H7 (cell line): ENCODE measurements at regions not wholly inside any gene's neighbourhood (a gene's known extent, or its start where the extent isn't known, plus 50 kb on each side); places are given as distances from the start of the nearest gene placed in this dataset.

Experiments
- DNase-seq: peaks from one replicate; pipeline ENCODE4 v3.0.0; 2012
- H3K27me3 ChIP-seq: 2 replicates; pipeline ENCODE4 v1.6.0; 2011; ENCODE audit warnings: mild to moderate bottlenecking, low read length; ENCODE audit not compliant: control insufficient read depth, insufficient read depth
- H3K36me3 ChIP-seq: replicated peaks from 2 replicates; pipeline ENCODE4 v1.5.1; 2011; ENCODE audit warnings: low read length; ENCODE audit not compliant: control insufficient read depth, insufficient read depth
- H3K4me3 ChIP-seq: 2 replicates; pipeline ENCODE4 v1.5.1; 2011; ENCODE audit warnings: low read depth, mild to moderate bottlenecking, control low read depth, low read length, moderate library complexity; ENCODE audit not compliant: insufficient read depth

DNA sequence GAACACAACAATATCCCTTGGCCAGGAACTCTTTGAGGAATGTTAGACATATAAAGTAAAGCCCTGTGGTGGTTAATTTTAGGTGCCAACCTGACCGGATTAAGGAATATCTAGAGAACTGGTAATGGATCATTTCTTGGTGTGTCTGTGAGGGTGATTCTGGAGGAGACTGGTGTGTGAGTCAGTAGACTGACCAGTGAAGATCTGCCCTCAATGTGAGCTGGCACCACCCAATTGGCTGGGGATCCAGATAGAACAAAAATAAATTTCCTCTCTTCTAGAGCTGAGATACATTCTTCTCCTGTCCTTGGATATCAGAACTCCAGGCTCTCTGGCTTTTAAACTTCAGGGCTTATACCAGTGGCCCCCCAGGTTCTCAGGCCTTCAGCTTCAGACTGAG, 56.2 kb upstream of the TNPO1 start:
- no peaks in the 10 kb centered on the region; the same call in 1 of the 2 replicates for H3K27me3 ChIP-seq
- no peak overlapping the region for H3K4me3 ChIP-seq
- no peaks in the 10 kb centered on the region for H3K36me3 ChIP-seq
- DNase-seq, result no peak

DNA sequence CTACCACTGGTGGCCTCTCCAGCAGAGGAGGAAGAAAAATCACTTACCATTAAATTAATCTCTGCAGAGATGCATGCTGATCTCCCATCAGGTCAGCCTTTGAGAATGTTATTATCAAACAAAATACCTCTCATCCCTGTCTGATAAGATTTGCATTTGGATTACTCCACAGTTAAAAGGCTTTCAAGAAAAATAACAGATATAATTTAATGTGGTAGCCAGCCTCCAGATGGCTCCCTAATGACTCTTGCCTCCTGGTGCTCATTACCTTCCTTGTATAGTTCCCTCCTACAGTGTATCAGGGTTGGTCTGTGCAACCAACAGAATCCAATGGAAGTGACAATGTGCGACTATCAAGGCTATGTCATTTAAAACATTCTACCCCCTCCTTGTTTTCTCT, 63.6 kb upstream of the TNPO1 start:
- Histone ChIP-seq H3K4me3 (no peak overlapping the region), H3K36me3 (no peaks in the 10 kb centered on the region), H3K27me3 (no peaks in the 10 kb centered on the region)
- no peak for DNase-seq

DNA sequence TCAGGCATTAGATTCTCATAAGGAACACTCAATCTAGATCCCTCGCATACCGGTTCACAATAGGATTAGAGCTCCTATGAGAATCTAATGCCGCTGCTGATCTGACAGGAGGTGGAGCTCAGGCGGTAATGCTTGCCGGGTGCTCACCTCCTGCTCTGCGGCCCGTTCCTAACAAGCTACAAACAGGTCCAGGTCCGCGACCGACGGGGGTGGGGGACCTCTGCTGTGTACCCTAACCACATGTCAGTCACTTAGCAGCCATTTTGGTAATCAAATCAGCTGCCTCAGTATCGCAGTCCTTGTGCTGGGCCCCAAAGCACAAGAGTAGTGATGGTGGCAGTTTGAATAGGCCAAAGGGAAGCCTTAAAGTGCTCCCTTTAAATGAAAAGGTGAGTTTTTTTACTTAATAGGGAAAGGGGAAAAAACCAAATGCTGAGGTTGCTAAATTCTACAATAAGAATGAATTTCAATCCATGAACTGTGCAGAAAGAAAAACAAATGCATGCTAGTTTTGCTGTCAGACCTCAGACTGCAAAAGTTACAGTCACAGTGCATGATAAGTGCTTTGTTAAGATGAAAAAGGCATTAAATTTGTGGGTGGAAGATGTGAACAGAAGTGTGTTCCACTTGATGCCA, 67.0 kb upstream of the TNPO1 start:
- H3K36me3 ChIP-seq, result no peaks in the 10 kb centered on the region
- no peak for DNase-seq
- no peak overlapping the region for H3K4me3 ChIP-seq
- H3K27me3 ChIP-seq, result no peaks in the 10 kb centered on the region

DNA sequence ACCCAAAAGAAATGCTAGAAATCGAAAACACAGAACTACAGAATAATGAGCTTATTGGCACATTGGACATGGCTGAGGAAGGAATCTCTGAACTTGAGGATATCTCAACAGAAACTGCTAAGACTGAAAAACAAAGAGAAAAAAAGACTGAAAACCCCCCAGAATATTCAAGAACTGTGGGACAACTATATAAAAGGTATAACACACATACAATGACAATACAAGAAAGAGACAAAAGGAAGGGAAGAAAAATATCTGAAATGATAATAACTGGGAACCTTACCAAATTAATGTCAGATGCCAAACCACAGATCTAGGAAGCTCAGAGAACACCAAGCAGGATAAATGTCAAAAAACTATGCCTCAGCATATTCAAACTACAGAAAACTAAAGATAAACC, 68.6 kb upstream of the TNPO1 start:
- no peak overlapping the region for H3K4me3 ChIP-seq

DNA sequence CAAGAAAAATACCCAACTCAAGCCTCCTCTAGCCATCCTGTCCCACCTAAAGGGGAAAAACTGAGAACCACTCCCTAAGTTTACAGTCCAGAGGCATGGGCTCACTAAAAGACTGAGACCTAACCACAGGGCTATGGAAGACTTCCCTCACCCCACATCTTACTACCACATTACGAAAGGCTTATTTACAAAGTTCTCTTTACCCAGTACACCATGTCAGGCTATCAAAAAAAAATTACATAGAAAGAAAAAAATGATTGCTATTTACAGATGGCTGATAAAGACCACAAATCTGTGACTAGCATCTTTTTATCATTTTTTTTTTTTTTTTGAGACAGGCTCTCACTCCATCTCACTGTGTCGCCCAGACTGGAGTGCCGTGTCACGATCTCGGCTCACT, 69.7 kb upstream of the TNPO1 start:
- H3K27me3 ChIP-seq, result no peaks in the 10 kb centered on the region
- DNase-seq, result no peak
- H3K36me3 ChIP-seq, result no peaks in the 10 kb centered on the region
- no peak overlapping the region for H3K4me3 ChIP-seq

More for the DNA sequence above, 68.6 kb upstream of the TNPO1 start:
- DNase-seq, result no peak
- Histone ChIP-seq H3K36me3 (no peaks in the 10 kb centered on the region), H3K27me3 (no peaks in the 10 kb centered on the region)

DNA sequence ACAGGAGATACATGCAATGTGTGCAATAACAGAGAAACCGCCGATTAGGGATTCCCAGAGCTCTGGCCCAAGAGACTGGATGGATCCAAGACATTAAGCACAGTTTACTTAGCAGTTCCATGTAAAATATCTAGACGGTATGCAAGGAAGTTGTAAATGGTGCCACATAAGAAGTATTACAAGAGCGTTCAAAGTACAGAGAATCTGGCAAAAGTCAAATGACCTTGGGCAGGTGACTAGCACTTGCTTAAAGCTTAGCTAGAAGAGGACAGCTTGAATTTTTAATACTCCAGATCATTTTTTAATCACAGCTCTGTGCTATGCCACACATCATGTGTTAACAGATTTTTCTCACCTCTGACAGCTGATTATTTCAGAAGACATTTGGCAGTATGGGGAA, 72.3 kb upstream of the TNPO1 start:
- H3K36me3 ChIP-seq, result no peaks in the 10 kb centered on the region
- H3K27me3 ChIP-seq, result no peaks in the 10 kb centered on the region
- no peak for DNase-seq
- no peak overlapping the region for H3K4me3 ChIP-seq

DNA sequence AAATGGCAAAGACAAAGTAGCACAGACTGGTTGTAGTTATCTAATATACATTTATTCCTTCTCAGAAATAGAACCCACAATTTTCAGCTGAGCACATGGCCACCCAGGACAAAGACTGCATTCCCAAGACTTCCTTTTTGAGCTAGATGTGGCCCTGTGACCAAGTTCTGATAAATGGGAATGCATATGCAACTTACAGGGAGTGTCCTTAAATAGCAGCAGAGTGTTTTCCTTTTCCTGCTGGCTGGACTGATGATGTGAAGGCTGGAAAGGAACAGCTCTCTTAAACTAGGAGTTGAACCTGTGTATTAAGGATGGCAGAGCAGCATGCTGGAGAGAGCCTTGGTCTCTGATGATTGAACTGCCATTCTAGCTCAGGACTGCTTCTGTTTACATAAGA, 74.7 kb upstream of the TNPO1 start:
- Histone ChIP-seq H3K27me3 (no peaks in the 10 kb centered on the region), H3K36me3 (no peaks in the 10 kb centered on the region), H3K4me3 (no peak overlapping the region)
- no peak for DNase-seq

DNA sequence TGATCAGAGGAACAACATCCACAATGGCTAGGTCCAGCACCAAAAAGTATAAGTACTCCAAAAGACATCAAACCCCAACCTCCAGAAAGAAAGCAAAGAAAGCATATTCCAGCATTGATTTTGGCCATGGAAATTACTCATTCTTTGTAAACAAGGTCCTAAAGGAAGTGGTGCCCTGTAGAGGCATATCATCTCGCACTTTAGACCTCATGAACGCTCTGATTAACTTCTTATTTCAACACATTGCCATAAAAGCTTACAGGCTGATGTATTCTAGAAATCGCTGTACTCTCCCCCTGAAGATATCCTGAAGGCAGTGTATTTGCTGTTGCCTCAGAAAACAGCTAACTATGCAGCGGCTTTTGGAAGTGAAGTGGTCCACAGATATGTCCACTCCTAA, 82.7 kb upstream of the TNPO1 start:
- DNase-seq, result no peak
- no peak overlapping the region for H3K4me3 ChIP-seq
- H3K36me3 ChIP-seq, result no peaks in the 10 kb centered on the region
- no peaks in the 10 kb centered on the region for H3K27me3 ChIP-seq

DNA sequence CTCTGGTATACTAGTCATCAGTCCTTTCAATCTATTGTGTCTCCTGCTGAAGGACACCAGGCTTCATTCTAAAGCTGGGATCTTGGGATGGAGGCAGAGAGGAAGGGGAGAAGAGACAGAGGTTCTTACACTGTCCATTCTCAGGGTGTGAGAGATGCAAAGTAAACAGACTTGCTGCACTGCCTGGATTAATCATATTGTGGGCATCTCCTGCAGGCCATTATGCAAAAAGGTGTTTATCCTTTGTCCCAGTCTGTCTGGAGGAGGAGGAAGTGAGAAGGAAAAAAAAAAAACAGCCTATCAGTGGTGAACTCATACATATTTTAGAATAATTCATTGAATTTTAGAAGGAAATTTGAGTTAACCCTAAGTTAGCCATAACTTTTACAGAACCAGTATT, 92.9 kb upstream of the TNPO1 start:
- DNase-seq, result no peak
- no peak overlapping the region for H3K4me3 ChIP-seq
- no peaks in the 10 kb centered on the region for H3K36me3 ChIP-seq
- H3K27me3 ChIP-seq, result no peaks in the 10 kb centered on the region

DNA sequence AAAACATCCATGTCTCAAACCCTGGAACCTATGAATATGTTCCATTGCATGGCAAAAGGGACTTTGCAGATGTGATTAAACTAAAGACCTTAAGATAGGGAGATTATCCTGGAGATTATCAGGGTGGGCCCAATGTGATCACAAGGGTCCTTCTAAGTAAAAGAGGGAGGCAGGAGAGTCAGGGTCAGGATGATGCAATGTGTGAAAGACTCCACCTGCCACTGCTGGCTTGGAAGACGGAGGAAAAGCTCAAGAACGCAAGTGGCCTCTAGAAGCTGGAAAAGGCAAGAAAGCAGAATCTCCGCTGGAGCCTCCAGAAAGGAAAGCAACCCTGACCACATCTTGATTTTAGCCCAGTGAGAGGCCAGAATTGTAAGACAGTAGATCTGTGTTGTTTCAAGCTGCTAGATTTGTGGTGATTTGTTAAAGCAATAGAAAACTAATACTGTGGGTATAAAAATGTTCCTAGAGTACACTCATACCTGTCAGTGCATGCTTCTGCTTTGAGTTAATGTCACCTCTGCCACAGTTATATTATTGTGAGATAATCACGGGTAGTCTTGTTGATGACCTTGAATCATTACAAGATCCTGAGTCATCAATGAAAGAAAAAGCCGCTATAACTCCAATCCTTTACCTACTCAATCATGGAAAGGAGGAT, 93.5 kb upstream of the TNPO1 start:
- Histone ChIP-seq H3K4me3 (no peak overlapping the region), H3K36me3 (no peaks in the 10 kb centered on the region), H3K27me3 (no peaks in the 10 kb centered on the region)
- no peak for DNase-seq

DNA sequence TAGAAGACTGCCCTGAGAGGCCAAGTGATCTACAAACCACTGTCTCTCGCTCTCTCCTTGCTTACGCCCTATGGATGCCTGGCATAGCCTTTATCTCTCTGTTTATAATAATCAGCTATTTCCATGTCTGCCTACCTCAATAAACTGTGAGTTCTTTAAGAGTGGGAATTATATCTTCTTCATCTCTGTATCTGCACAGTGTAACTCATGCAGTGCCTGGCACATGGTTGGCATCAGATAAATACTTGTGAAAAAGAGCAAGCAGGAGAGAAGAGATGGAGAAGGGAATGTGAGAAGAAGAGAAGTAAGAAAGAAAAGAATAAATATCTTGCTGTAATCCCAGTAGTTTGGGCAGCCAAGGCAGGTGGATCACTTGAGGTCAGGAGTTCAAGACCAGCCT, 94.6 kb upstream of the TNPO1 start:
- no peak overlapping the region for H3K4me3 ChIP-seq
- no peaks in the 10 kb centered on the region for H3K36me3 ChIP-seq

DNA sequence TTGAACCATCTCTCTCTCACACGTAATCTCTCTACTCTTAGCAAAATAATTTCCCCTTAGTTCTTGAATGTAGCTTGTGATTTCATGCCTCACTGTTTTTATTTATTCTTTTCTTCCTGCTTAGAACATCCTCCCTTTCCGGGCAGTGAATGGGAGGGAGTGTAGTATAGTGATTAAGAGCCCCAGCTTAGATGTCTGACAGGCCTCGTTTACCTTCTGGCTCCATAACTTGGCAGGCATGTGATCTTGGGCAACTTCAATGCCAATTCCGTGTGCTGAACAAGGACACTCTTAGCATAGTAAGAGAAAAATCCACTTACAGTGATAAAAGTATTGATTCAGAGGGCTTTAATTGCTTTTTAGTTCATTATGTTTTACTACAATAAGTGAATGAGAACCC, 96.3 kb upstream of the TNPO1 start:
- DNase-seq, result no peak
- H3K36me3 ChIP-seq, result no peaks in the 10 kb centered on the region
- no peak overlapping the region for H3K4me3 ChIP-seq
- H3K27me3 ChIP-seq, result no peaks in the 10 kb centered on the region

More for the DNA sequence above, 94.6 kb upstream of the TNPO1 start:
- no peak for DNase-seq
- H3K27me3 ChIP-seq, result no peaks in the 10 kb centered on the region

DNA sequence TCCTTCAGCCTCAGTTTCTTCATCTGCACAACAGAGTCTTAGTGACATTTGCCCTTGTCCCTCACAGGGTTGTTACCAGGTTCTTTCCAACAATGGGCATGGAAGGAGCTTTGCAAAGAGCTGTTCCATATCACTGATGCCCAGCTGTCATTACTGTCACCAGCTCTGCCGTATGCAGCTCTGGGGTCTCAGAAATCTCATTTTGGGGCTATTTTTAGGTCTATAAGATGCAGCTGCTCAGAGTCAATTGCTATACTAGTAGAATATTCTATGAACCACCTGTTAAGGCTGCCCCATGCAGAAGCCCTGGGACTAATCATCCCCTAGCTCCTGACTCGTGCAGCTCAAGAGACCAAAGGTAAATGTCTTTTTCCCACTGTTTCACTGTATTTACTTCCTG, 105.1 kb upstream of the TNPO1 start:
- Histone ChIP-seq H3K4me3 (no peak overlapping the region), H3K27me3 (no peaks in the 10 kb centered on the region), H3K36me3 (no peaks in the 10 kb centered on the region)
- no peak for DNase-seq

DNA sequence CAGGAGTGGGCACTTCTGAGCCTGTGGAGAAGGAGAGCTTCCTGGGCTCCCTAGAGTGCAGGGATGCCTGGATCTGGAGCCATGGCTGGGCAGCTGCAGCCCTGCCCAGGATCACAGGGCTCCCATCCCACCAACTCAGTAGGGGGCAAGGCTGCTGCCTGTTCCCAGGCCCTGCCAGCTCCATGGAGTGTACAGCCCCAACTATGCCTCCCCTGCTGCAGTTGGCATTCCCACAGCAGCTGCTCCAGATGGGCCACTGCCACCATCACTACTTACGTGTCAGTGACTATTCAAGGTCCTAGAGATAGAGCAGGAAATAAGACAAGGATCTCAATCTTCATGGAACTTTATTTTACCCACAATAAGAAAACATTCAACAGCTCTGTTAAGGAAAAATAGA, 107.1 kb upstream of the TNPO1 start:
- H3K36me3 ChIP-seq, result no peaks in the 10 kb centered on the region
- no peak for DNase-seq
- no peak overlapping the region for H3K4me3 ChIP-seq
- no peaks in the 10 kb centered on the region for H3K27me3 ChIP-seq

DNA sequence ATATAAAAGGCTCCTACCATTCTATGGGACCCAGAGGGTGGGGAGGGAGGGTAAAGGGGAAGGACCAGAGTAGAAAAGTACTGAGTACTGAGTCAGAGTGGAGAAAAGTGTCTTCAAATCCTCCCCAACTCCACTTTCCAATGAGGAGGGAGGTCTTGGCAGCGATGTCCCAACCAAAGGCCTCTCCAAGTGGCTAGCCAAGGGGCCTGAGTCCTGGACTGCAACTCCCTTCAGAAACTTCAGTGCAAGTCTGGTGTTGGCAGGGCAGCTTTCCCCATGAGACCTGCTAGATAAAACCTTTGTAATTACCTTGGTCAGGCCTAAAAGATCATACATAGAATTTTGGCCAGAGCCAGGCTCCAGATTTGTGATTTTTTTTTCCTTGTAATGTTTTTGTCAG, 111.3 kb upstream of the TNPO1 start:
- H3K27me3 ChIP-seq, result no peaks in the 10 kb centered on the region
- no peak for DNase-seq
- H3K36me3 ChIP-seq, result no peaks in the 10 kb centered on the region
- no peak overlapping the region for H3K4me3 ChIP-seq

DNA sequence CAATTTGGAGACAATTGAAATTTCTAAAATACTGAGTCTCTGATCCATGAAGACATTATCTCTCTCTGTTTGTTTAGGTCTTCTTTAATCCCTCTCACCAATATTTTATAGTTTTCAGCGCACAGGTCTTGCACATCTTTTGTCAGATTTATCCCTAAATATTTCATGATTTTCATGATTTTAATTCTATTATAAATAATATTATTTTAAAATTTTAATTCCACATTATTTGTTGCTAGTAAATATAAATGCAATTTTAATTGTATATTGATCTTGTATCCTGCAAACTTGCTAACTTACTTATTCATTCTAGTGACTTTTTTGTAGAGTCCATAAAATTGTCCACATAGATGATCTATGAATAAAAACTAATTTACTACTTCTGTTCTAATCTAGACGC, 112.6 kb upstream of the TNPO1 start:
- no peak for DNase-seq
- no peaks in the 10 kb centered on the region for H3K27me3 ChIP-seq
- H3K4me3 ChIP-seq, result no peak overlapping the region
- no peaks in the 10 kb centered on the region for H3K36me3 ChIP-seq
